ENCODE measurements at regions not wholly inside any gene's neighbourhood (a gene's known extent, or its start where the extent isn't known, plus 50 kb on each side); places are given as distances from the start of the nearest gene placed in this dataset.

DNA sequence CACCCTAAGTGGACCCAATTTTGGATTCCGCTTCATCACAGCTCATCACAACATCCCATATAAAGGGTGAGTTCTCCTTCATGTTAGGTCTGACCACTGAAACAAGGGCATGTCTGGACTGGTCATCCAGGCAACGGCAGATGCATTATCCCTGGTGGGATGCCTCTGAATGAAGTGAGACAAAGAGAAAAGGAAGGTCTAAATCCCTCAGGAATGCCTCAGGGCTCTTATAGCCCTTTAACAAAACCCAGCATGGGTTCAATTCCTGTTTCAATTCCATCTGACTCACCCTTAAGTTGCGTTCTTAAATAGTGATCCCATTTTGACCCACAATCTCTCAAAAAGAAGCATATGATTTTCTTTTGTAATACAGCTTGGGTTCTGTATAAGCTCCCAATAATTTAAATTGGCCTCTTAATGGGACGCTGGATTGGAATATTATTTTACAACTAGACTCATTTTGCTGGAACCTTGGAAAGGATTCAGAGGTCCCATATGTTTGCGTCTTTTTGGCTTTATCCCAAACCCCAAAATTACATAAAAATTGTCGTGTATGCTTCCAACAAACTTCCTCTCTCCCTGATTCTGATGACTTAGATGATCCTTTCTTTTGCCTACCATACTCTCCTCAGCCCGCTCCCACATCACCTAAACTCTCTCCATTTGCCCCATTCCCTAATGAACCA is 287.4 kb upstream of the ZP4 start:
- Histone ChIP-seq H3K4me3 (replicated peaks in 1 of 3; ENCODE audit: insufficient read depth in 1 of 3, low read depth in 1 of 3, low read length in 3 of 3) (no peak overlapping the region), H3K4me1 (ENCODE audit: control insufficient read depth, extremely low read depth, insufficient read depth, low read length) (no peaks in the 10 kb centered on the region), H3K79me2 (ENCODE audit: control insufficient read depth, insufficient read depth, low read length) (no peaks in the 10 kb centered on the region), H3K9ac (replicated peaks; ENCODE audit: extremely low read depth, insufficient read depth, low read length) (no peak overlapping the region), H3K36me3 (ENCODE audit: control insufficient read depth in 2 of 2, extremely low read depth in 1 of 2, insufficient read depth in 2 of 2, low read length in 2 of 2) (no peaks in the 10 kb centered on the region), H3K9me3 (replicated peaks; ENCODE audit: control insufficient read depth, insufficient read depth, low read length) (peaks cover 4% of the 10 kb centered on the region), H3K27me3 (ENCODE audit: control insufficient read depth in 2 of 2, insufficient read depth in 2 of 2, low read length in 2 of 2) (no peaks in the 10 kb centered on the region), H4K20me1 (replicated peaks; ENCODE audit: control insufficient read depth, extremely low read depth, insufficient read depth, low read length) (no peaks in the 10 kb centered on the region), H3K9me1 (replicated peaks; ENCODE audit: control insufficient read depth, extremely low read depth, insufficient read depth, low read length) (no peaks in the 10 kb centered on the region), H3K27ac (ENCODE audit: insufficient read depth, low read depth, low read length) (no peak overlapping the region), H3K4me2 (ENCODE audit: insufficient read depth, low read length) (no peak overlapping the region), H2AFZ (ENCODE audit: low read depth, low read length) (no peak overlapping the region)
- no peak for DNase-seq (ENCODE audit: low read depth, low spot score)
- TF ChIP-seq, protein P1, sequence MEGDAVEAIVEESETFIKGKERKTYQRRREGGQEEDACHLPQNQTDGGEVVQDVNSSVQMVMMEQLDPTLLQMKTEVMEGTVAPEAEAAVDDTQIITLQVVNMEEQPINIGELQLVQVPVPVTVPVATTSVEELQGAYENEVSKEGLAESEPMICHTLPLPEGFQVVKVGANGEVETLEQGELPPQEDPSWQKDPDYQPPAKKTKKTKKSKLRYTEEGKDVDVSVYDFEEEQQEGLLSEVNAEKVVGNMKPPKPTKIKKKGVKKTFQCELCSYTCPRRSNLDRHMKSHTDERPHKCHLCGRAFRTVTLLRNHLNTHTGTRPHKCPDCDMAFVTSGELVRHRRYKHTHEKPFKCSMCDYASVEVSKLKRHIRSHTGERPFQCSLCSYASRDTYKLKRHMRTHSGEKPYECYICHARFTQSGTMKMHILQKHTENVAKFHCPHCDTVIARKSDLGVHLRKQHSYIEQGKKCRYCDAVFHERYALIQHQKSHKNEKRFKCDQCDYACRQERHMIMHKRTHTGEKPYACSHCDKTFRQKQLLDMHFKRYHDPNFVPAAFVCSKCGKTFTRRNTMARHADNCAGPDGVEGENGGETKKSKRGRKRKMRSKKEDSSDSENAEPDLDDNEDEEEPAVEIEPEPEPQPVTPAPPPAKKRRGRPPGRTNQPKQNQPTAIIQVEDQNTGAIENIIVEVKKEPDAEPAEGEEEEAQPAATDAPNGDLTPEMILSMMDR (IDR thresholded peaks at IDR 0.05; ENCODE audit: extremely low read depth in 1 of 2, insufficient read depth in 1 of 2, low read depth in 1 of 2, low read length in 2 of 2) = no peak
- no peak for TF ChIP-seq GATA2 (IDR thresholded peaks at IDR 0.05; ENCODE audit: insufficient read depth, insufficient read length, low read depth, low read length)
- TF ChIP-seq JUN (IDR thresholded peaks at IDR 0.05; ENCODE audit: borderline replicate concordance, insufficient read depth, insufficient read length, low read depth) = no peak
- TF ChIP-seq, protein P2, sequence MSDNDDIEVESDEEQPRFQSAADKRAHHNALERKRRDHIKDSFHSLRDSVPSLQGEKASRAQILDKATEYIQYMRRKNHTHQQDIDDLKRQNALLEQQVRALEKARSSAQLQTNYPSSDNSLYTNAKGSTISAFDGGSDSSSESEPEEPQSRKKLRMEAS (IDR thresholded peaks at IDR 0.05; ENCODE audit: insufficient read depth, insufficient read length) = no peak
- TF ChIP-seq POLR2A (IDR thresholded peaks at IDR 0.05; ENCODE audit: low read depth, low read length) = no peak
- no peak for TF ChIP-seq MYC (IDR thresholded peaks at IDR 0.05; ENCODE audit: low read depth, low read length)
- TF ChIP-seq POLR2AphosphoS5 (IDR thresholded peaks at IDR 0.05; ENCODE audit: insufficient read depth, low read depth, low read length) = no peak
- no peak for TF ChIP-seq EZH2 (IDR thresholded peaks at IDR 0.05; ENCODE audit: borderline replicate concordance, low read depth, low read length, severe bottlenecking)
- TF ChIP-seq FOS (IDR thresholded peaks at IDR 0.05; ENCODE audit: borderline replicate concordance, insufficient read depth, low read length) = no peak
- CTCF ChIA-PET = no interaction called here
- dilution Hi-C loops (cut with MboI; ENCODE audit: extremely low pct_ligation_motif_present, low sequenced_read_pairs) = no loop called here
- no peak for FAIRE-seq
- intact Hi-C loops (cut with micrococcal nuclease) = no loop called here
- no TSS peak for BruUV-seq (replicated peaks)
- POLR2A ChIA-PET = no interaction called here

All from endothelial cell of umbilical vein (primary cell).